Activated CD4-positive, alpha-beta T cell treated with anti-CD3 and anti-CD28 coated beads, Interleukin-2, amount 10 ng/mL, durations not matched to agents 7 days and 5 days (primary cell): ENCODE measurements at regions not wholly inside any gene's neighbourhood (a gene's known extent, or its start where the extent isn't known, plus 50 kb on each side); places are given as distances from the start of the nearest gene placed in this dataset.

Source experiments
- CTCF ChIA-PET: fragments of 350-600 bp; sonication (Branson Sonifier 250); formaldehyde crosslinking; loops from one replicate; lab custom pipeline; 2021; ENCODE audit warnings: antibody characterized with exemption; lab: Charles Lee
- POLR2A ChIA-PET: fragments of 350-600 bp; sonication (Branson Sonifier 250); formaldehyde crosslinking; loops from one replicate; lab custom pipeline; 2021; ENCODE audit warnings: antibody characterized with exemption; lab: Charles Lee
- DNase-seq: peaks from one replicate; pipeline ENCODE4 v3.0.0-alpha.2; 2020
- H3K27ac Mint-ChIP-seq: one replicate; pipeline ENCODE4 v1.8.0; 2021; ENCODE audit warnings: mild to moderate bottlenecking, moderate library complexity, mixed read lengths
- H3K27me3 Mint-ChIP-seq: one replicate; pipeline ENCODE4 v1.8.0; 2021; ENCODE audit warnings: mixed read lengths
- H3K36me3 Mint-ChIP-seq: one replicate; pipeline ENCODE4 v1.8.0; 2021; ENCODE audit warnings: low read depth, mixed read lengths
- H3K4me1 Mint-ChIP-seq: one replicate; pipeline ENCODE4 v1.8.0; 2021; ENCODE audit warnings: mixed read lengths
- H3K4me3 Mint-ChIP-seq: one replicate; pipeline ENCODE4 v1.8.0; 2021; ENCODE audit warnings: mild to moderate bottlenecking, moderate library complexity, mixed read lengths
- H3K9me3 Mint-ChIP-seq: one replicate; pipeline ENCODE4 v1.8.0; 2021; ENCODE audit warnings: mixed read lengths

DNA sequence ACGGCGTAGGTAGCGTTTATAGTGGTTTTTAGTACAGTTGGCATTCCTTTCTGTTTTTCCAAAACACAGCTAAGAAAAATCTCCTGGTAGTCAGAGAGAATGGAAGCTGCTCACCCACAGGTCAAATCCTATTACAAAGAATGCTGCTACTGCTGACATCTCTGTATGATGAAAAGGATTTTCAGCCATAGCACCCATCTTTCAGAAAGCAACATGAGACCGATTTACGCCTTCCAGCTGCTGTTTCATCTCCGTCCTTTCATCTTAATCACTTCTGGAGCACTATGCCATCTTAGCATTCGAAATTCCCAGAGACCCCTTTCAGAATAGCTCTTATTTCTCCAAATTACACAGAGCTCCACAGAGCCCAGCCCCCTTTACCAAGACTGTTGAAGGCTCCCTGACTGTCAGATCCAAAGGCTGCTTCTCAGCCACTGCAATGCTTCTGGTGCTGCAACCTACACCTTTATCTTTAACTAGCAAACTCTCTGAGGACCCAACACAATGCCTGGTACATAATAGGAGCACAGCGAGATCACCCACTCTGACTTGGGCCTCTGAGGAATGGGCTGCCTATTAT is 211.8 kb downstream of the NEDD1 start:
- H3K27ac Mint-ChIP-seq, result no peak overlapping the region
- H3K36me3 Mint-ChIP-seq, result no peaks in the 10 kb centered on the region
- ChIA-PET CTCF (no interaction called here), POLR2A (no interaction called here)
- no peaks in the 10 kb centered on the region for H3K9me3 Mint-ChIP-seq
- no peaks in the 10 kb centered on the region for H3K4me1 Mint-ChIP-seq
- H3K27me3 Mint-ChIP-seq, result no peaks in the 10 kb centered on the region
- DNase-seq, result no peak
- no peak overlapping the region for H3K4me3 Mint-ChIP-seq

DNA sequence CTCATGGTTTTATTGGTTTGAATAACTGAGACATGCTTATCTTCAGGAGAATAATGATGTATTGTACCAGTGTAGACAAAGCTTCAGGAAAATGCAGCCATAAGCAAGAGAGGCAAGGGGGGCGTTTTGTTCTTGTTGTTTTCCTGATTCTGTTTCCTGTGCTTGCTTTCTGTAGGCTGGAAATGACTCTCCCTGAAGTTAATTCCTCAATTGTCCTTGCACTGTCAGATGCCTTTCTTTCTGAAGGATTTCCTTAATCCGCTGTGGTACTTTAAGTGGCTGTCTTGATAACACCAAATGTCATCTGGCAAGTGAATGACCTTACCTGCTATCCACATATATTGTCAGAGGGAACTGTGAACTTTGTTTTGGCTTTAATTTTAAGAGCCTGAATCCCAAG is 220.0 kb downstream of the NEDD1 start:
- no peak for DNase-seq
- no peaks in the 10 kb centered on the region for H3K9me3 Mint-ChIP-seq
- peaks cover 4% of the 10 kb centered on the region for H3K27me3 Mint-ChIP-seq
- H3K36me3 Mint-ChIP-seq, result no peaks in the 10 kb centered on the region
- ChIA-PET POLR2A (no interaction called here), CTCF (interaction anchor here (0.6 to 1.5 kb wide), 2 partner anchors 37 to 53 kb away, joined by 3 to 4 read pairs; no protein-coding TSS in a partner anchor)
- no peaks in the 10 kb centered on the region for H3K4me1 Mint-ChIP-seq
- no peak overlapping the region for H3K27ac Mint-ChIP-seq
- no peak overlapping the region for H3K4me3 Mint-ChIP-seq

DNA sequence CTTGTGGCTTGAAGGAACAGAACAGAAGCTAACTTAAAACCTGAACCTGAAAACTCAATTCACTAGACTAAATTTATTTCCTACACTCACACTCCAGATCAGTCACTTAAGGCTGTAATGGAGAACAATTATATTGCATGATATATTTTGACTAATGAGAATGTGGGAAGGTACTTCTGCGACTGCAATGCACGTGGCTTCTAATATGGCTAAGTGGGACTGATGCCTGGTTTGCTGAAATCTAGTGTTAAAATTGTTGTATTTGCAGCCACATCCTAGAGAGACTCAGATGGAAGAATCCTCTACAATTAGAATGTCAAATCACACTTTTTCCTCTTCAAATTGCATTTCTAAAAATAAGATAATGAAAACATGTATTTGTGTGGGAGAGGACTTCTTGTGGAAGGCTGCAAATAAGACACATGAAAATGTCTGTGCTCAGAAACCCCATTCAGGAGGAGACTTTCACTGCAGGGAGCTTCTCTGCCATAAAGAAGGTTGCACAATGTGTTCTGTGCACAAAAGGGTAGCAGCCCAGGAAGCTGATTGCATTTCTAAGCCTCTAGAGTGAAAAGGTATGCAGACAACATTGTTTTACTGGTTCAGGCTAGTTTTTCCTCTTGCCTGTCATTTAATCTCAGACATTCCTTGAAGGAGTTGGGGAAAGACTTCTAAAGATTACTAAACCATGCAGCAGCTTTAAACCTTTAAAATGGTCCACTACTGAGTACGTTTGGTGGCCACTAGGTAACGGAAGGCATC is 224.3 kb downstream of the NEDD1 start:
- Mint-ChIP-seq H3K27me3 (peaks cover 4% of the 10 kb centered on the region), H3K9me3 (no peaks in the 10 kb centered on the region), H3K4me3 (no peak overlapping the region), H3K4me1 (no peaks in the 10 kb centered on the region), H3K27ac (no peak overlapping the region), H3K36me3 (no peaks in the 10 kb centered on the region)
- CTCF ChIA-PET, result no interaction called here
- POLR2A ChIA-PET, result no interaction called here
- DNase-seq, result no peak

DNA sequence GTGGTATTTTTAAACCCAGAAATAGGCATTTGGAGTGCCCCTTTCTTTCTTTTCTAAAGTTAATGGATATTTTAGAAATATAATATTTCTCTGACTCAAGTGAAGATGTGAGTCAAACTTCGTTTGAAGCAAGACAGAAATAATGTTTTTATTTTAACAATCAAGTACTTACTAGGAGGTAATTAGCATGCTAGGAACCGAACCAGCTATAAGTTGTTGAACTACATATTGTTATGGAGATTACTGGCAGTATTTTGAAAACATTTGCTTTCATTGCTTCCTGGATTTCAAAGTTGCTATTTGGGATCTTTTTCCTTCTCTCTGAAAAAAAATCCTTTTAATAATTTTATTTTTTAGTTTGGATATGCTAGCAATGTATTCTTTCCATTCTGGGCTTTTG is 225.2 kb downstream of the NEDD1 start:
- Mint-ChIP-seq H3K27me3 (no peaks in the 10 kb centered on the region), H3K36me3 (no peaks in the 10 kb centered on the region), H3K4me3 (no peak overlapping the region), H3K27ac (no peak overlapping the region), H3K4me1 (no peaks in the 10 kb centered on the region), H3K9me3 (no peaks in the 10 kb centered on the region)
- ChIA-PET POLR2A (no interaction called here), CTCF (no interaction called here)
- DNase-seq, result no peak

DNA sequence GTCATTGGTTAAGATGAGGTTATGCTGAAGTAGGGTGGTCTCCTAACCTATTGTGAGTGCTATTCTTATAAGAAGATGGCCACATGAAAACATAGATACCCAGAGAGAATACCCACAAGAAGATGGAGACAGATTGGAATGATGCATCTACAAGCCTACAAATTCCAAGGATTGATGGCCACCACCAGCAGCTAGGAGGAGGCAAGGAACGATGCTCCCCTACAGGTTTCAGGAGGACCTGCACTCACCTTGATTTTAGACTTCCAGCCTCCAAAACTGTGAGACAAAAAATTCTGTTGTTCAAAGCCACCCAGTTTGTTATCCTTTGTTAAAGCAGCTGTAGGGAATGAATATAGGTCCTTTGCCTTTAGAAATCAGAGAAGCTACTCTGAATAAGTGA is 227.4 kb downstream of the NEDD1 start:
- H3K27ac Mint-ChIP-seq, result no peak overlapping the region
- POLR2A ChIA-PET, result no interaction called here
- H3K9me3 Mint-ChIP-seq, result no peaks in the 10 kb centered on the region
- DNase-seq, result no peak
- CTCF ChIA-PET, result no interaction called here
- H3K4me3 Mint-ChIP-seq, result no peak overlapping the region
- no peaks in the 10 kb centered on the region for H3K36me3 Mint-ChIP-seq
- H3K27me3 Mint-ChIP-seq, result no peaks in the 10 kb centered on the region
- no peaks in the 10 kb centered on the region for H3K4me1 Mint-ChIP-seq

DNA sequence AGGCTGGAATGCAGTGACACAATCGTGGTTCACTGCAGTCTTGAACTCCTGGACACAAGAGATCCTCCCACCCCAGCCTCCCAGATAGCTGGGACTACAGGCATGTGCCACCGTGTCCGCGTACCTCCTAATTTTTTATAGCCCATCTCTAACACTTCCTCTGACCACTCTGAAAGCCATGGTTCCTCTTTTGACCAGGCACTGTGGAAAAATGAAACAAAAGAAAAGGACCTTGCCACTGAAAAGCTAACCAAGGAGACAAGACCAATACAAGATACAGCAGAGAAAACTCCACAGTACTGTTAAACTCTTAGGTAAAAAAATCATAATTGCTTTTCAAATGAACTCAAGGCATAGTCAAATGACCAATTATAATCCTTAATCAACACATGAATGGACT is 233.3 kb downstream of the NEDD1 start:
- Mint-ChIP-seq H3K4me1 (no peaks in the 10 kb centered on the region), H3K4me3 (no peak overlapping the region), H3K9me3 (no peaks in the 10 kb centered on the region), H3K36me3 (no peaks in the 10 kb centered on the region), H3K27ac (no peak overlapping the region), H3K27me3 (peaks cover 7% of the 10 kb centered on the region)
- CTCF ChIA-PET, result no interaction called here
- DNase-seq, result no peak
- POLR2A ChIA-PET, result no interaction called here

DNA sequence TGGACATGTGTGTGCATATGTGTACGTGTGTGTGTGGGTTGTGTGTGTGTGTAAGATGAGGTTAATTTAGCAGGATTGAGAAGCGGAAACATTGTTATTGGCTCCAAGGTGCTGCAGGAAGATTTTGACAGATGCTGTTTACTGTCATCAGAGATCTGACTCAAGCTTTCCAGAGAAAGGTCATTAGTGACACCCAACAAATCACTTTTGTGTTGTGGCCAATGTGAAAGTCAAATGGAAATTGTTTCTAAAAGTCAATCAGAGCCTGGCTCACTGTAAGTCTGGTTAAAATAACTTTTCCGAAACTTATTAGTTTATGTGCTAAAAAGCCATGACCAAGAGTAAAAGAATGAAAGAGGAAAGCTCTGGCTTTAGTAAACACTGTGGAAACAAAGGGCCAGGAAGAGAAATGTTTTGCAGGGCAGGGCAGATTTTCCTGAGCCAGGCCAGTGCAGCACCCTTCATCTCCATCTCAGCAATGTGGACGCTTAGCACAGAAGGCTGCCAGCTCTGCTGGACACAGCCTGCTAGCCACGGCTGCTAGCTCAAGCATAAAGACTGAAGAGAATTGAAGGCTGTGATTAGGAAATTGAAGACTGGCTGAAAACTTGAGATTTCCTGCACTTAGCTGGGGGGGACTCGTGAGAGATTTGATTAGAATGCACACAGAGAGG is 235.8 kb downstream of the NEDD1 start:
- peaks cover 9% of the 10 kb centered on the region for H3K27me3 Mint-ChIP-seq
- no peaks in the 10 kb centered on the region for H3K36me3 Mint-ChIP-seq
- DNase-seq, result no peak
- H3K9me3 Mint-ChIP-seq, result no peaks in the 10 kb centered on the region
- CTCF ChIA-PET, result no interaction called here
- POLR2A ChIA-PET, result no interaction called here
- H3K27ac Mint-ChIP-seq, result no peak overlapping the region
- no peak overlapping the region for H3K4me3 Mint-ChIP-seq
- H3K4me1 Mint-ChIP-seq, result no peaks in the 10 kb centered on the region

DNA sequence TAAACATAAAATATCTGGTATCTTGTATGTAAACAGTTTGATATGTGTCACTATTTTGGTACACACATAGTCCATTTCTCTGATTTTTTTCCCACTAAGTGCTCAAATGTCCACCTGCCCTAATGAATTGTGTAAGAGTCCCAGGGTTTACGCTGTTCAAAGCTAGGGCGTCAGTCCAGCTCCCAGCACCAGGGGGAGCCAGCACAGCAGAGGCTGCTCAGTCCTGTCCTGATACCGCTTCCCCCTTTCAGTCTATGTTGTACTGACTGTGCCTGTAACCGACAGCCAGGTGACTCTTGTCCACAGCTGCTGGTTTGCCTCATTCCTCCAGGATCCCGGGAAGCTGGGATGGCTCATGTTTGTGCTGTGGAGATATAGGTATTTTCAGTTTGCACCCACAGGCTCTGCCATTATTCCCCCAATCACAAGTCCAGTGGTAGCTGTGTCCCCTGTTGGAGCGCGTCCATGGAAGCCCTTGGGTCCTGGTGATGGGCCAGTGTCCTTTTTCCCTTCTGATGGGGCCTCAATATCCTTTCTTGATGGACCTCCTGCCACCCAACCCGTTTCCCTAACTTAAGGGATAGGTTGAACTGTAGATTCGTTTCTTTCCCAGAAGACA is 242.0 kb downstream of the NEDD1 start:
- no peaks in the 10 kb centered on the region for H3K36me3 Mint-ChIP-seq
- H3K4me3 Mint-ChIP-seq, result no peak overlapping the region
- no peaks in the 10 kb centered on the region for H3K9me3 Mint-ChIP-seq
- ChIA-PET CTCF (interaction anchor here (0.8 to 1.5 kb wide), 2 partner anchors 11 to 19 kb away, joined by 3 to 4 read pairs; no protein-coding TSS in a partner anchor), POLR2A (no interaction called here)
- no peak overlapping the region for H3K27ac Mint-ChIP-seq
- DNase-seq, result peak; percentile 60
- peaks cover 4% of the 10 kb centered on the region for H3K4me1 Mint-ChIP-seq
- H3K27me3 Mint-ChIP-seq, result peaks cover 8% of the 10 kb centered on the region

DNA sequence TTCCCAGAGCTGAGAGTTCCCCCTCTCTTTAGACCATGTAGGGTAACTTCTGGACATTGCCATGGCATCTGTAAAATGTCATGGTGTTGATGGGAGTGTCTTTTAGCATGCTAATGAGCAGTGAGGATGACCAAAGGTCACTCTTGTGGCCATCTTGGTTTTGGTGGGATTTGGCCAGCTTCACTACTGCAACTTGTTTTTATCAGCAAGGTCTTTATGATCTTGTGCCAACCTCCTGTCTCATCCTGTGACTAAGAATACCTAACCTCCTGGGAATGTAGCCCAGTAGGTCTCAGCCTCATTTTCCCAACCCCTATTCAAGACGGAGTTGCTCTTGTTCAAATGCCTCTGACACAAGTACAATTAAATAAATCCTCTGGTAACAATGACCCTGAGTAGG is 244.4 kb downstream of the NEDD1 start:
- Mint-ChIP-seq H3K9me3 (no peaks in the 10 kb centered on the region), H3K36me3 (no peaks in the 10 kb centered on the region), H3K27me3 (peaks cover 2% of the 10 kb centered on the region), H3K4me3 (no peak overlapping the region), H3K27ac (no peak overlapping the region), H3K4me1 (peaks cover 4% of the 10 kb centered on the region)
- POLR2A ChIA-PET, result no interaction called here
- DNase-seq, result no peak
- CTCF ChIA-PET, result interaction anchor here (0.6 kb wide), 1 partner anchor 252 kb away, joined by 3 read pairs; no protein-coding TSS in a partner anchor

DNA sequence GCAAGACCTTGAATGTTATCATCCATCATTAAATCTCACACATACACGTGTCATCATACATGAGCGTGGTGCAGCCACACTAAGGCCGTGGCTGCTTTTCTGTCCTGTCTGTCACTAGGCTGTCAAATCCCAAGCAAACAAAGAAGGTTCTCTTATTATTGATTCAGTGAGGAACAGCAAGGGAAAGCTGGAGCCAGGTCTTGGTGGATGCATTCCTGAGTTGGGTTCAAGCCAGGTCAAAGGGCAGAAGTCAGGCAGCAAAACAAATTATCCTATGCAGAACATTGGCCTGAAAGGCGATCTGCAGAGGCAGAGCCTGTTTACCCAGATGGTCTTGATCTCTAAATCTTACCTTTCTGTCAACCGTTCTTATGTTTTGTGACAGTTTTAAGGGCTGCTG is 252.3 kb downstream of the NEDD1 start:
- no peaks in the 10 kb centered on the region for H3K27me3 Mint-ChIP-seq
- H3K36me3 Mint-ChIP-seq, result no peaks in the 10 kb centered on the region
- no peak for DNase-seq
- no peak overlapping the region for H3K27ac Mint-ChIP-seq
- H3K9me3 Mint-ChIP-seq, result no peaks in the 10 kb centered on the region
- ChIA-PET CTCF (no interaction called here), POLR2A (no interaction called here)
- H3K4me3 Mint-ChIP-seq, result no peak overlapping the region
- no peaks in the 10 kb centered on the region for H3K4me1 Mint-ChIP-seq

DNA sequence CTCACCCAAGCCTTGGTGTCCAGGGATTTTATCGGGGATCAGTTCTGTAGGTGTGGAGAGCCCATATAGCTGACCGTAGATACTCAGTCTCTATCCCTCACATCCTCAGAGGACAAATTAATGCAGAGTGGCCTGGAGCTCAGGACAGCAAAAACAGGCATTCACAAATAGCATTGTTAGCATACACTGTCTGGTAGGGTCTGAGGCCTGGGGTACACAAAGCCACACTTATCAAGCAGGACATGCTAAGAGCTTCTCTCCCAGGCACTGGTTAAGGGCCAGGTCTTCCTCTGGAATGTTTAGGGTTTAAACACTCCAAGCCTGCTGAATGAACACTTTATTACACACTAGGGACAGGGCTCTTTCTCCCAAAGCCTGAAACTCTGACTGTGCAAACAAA is 253.2 kb downstream of the NEDD1 start:
- POLR2A ChIA-PET, result no interaction called here
- H3K27me3 Mint-ChIP-seq, result no peaks in the 10 kb centered on the region
- H3K4me3 Mint-ChIP-seq, result no peak overlapping the region
- CTCF ChIA-PET, result no interaction called here
- H3K4me1 Mint-ChIP-seq, result no peaks in the 10 kb centered on the region
- H3K36me3 Mint-ChIP-seq, result no peaks in the 10 kb centered on the region
- no peak overlapping the region for H3K27ac Mint-ChIP-seq
- DNase-seq, result no peak
- no peaks in the 10 kb centered on the region for H3K9me3 Mint-ChIP-seq

DNA sequence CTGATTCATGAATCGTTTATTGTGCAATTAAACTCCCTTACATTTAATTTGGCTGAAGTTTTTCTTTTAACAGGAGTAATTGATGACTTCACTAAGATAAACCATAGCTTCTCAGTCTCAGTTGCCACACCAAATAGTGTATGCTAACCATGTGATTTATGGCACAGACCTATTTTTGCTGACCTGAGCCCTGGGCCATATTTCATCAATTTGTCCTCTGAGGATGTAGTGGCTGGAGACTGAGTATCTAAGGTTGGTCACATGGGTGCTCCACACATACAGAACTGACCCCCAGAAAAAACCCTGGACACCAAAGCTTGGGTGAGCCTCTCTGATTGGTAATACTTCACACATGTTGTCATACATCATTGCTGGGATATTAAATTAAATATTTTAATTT is 255.1 kb downstream of the NEDD1 start:
- no peaks in the 10 kb centered on the region for H3K9me3 Mint-ChIP-seq
- DNase-seq, result no peak
- no peaks in the 10 kb centered on the region for H3K36me3 Mint-ChIP-seq
- no peak overlapping the region for H3K27ac Mint-ChIP-seq
- CTCF ChIA-PET, result no interaction called here
- POLR2A ChIA-PET, result no interaction called here
- H3K27me3 Mint-ChIP-seq, result no peaks in the 10 kb centered on the region
- no peak overlapping the region for H3K4me3 Mint-ChIP-seq
- no peaks in the 10 kb centered on the region for H3K4me1 Mint-ChIP-seq

DNA sequence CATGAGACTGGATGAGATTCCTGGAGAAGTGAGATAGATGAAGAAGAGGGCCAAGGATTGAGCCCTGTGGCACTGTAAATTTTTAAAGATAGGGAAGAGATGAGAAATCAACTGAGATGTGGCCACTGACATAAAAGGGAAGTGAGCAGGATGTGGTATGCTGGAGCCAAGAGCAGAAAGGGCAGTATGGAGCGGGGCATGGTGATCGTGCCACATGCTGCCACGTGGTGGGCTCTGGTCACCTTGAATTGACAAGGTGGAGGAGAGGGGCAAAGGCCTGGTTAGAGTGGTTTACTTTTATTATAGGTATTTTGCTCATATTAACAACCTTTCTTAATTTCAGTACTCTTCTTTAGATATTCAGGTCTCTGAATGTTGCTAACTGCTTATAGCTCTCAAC is 257.9 kb downstream of the NEDD1 start:
- H3K27me3 Mint-ChIP-seq, result peaks cover 1% of the 10 kb centered on the region
- no peaks in the 10 kb centered on the region for H3K36me3 Mint-ChIP-seq
- POLR2A ChIA-PET, result no interaction called here
- H3K9me3 Mint-ChIP-seq, result no peaks in the 10 kb centered on the region
- no peak overlapping the region for H3K4me3 Mint-ChIP-seq
- no peak for DNase-seq
- CTCF ChIA-PET, result interaction anchor here (0.7 kb wide), 1 partner anchor 11 kb away, joined by 3 read pairs; no protein-coding TSS in a partner anchor
- H3K27ac Mint-ChIP-seq, result no peak overlapping the region
- no peaks in the 10 kb centered on the region for H3K4me1 Mint-ChIP-seq
